ENCODE measurements at regions not wholly inside any gene's neighbourhood (a gene's known extent, or its start where the extent isn't known, plus 50 kb on each side); places are given as distances from the start of the nearest gene placed in this dataset.
A peak's percentile ranks its signal among the peaks of the same experiment; 100 is the strongest.

DNA sequence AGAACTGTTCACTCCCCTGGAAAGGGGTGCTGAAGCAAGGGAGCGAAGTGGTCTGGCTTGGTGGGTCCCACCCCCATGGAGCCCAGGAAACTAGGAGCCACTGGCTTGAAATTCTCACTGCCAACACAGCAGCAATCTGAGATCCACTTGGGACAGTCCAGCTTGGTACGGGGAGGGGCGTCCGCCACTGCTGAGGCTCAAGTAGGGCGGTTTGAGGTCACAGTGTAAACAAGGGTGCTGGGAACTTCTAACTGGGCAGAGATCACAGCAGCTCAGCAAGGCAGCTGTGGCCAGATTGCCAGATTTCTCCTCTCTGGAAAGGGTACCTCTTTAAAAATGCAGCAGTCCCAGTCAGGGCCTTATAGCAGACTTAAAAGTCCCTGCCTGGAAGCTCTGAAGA, 53.9 kb upstream of the GALNTL6 start:
- DNase-seq, result no peak

DNA sequence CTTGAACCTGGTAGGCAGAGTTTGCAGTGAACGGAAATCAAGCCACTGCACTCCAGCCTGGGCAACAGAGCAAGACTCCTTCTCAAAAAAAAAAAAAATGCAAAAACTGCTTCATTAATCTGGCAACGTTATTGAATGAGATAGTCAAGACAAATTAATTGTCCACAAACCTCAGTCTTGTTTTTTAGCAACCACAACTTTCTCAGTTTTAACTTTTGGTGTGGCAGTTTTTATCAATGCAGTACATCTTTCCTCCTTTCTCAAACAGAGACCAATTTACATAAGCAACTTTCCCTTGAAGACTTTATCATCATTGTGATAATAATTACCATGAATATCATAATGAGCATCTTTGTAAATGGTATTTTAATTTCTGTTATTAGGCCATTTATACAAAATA, 61.7 kb upstream of the GALNTL6 start:
- no peak for DNase-seq

DNA sequence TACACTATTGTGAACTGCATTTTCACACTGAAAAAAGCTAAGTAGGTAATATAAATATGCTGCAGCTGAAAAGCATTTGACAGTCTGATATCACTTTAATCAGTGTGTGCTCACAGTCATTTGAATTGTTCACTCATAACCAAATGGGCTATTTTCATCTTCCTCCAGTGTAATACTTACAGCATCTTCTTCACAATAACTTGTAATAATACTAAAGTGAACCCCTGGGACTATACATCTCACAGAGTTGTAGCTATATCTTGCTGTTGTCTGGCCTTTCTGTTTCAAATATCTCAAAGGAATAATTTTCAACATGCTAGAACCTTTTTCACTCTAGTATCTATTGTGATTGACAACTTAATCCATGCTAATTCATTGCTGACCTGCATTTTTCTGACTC, 66.8 kb upstream of the GALNTL6 start:
- DNase-seq, result no peak

DNA sequence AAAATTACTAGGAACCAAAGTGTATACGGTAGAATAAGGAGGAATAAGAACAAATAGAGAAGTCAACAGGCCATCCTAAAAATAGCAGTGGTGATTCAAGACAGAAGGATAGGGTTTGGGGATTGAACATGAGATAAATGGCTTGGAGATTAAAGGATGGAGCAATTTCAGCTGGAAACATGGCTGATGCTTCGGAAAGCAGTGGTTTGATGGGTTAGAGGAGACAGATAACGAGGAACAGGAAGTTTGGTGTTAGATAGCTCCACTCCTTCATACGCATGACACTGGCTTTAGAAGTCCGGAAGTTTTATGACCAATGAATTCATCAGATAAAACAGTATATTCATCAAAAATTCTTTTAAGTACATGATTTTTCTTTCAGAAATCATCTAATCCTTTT, 70.8 kb upstream of the GALNTL6 start:
- no peak for DNase-seq

DNA sequence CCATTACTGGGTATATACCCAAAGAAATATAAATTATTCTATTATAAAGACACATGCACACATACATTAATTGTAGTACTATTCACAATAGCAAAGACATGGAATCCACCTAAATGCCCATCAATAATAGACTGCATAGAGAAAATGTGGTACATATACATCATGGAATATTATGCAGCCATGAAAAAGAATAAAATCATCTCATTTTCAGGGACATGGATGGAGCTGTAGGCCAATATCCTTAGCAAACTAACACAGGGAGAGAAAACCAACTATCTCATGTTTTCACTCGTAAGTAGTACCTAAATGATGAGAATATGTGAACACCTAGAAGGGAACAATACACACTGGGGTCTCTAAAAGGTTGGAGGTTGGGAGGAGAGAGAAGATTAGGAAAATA, 86.0 kb upstream of the GALNTL6 start:
- no peak for DNase-seq

DNA sequence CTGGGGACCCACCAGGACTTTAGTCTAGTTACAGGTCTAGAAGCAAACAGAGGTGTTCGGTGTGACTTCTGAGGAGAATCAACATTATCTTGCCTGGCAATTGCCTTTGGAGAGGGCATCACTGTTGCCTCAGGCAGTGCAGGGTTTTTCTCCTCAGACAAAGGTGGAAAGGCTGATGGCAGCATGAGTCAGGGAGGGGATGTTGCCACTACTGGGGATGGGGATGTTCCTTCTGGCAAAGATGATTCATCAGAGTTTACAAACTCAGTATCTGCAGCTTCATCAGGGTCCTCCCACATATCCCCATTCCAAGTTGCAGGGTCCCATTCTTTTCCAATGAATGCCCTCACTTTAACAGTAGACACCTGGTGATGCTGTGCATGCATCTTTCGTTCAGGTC, 91.3 kb upstream of the GALNTL6 start:
- no peak for DNase-seq

DNA sequence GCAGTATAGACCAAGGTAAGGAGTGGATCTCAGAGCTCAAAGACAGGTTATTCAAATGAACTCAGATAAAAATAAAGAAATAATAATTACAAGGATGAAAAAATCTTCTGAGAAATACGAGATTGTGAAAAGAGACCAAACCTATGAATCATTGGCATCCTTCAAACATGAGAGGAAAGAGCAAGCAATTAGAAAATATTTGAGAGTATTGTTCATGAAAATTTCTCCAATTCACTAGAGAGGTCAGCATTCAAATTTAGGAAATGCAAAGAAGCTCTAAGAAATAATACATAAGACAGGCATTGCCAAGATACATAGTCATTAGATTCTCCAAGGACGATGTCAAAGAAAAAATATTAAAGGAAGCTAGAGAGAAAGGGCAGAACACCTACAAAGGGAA, 93.5 kb upstream of the GALNTL6 start:
- no peak for DNase-seq

DNA sequence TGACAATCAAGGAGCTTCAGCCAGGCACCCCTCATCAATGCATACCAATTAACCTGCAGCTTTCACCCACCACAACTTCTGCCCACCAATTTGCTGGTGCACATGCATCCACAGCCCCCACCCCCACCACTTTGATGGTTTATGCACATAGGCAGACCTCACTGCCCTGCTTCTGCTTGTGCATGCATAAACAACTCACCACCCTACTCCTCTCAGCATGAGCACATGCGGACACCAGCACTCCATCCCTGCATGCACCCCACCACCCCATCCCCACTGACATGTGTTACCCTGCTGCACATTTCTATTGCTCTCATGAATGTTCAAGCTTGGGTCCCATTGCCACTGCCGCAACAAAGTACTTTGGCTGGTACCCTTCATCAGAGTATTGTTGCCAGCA, 94.5 kb upstream of the GALNTL6 start:
- DNase-seq, result no peak

DNA sequence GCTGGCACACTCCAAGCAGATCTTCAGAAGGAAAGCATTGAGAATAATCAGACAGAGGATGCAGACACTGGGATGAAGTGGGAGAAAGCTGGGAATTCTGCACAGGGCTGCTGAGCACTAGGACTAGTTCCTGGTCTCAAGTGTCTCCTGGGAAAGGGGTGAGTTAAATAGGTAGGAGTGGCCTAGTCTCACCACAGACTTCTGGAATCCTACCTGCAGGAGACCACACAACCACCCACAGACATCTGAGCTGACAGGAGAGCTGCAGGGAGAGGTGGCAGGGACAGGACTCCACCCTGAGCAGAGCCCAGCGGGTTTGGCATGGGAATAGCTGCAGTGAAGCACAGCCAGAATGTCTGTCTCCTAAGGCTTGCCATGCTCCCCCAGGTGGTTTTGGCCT, 95.1 kb upstream of the GALNTL6 start:
- no peak for DNase-seq

DNA sequence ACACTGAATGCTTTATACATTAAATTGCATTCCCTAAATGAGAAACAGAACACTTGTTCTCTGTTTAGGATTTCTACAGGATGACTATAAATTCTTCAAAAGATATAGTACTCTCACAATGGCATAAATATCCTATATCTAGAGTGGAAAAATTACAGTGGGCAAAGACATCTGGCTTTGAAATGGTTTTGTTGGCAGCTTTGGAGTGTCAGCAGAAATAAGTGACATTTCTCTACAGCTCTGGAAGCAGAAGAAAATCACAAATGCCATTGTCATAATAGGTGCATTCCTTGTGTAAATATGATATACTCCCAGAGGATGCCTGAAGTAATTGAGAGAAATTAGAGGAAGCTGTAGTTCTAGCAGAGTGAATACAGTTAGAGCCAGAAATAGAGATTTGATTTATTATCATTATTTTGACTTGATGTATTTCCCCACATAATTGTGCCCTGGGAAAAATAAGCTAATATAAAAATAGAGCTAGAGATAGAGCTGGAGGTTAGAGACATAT, 95.9 kb upstream of the GALNTL6 start:
- DNase-seq, result no peak

DNA sequence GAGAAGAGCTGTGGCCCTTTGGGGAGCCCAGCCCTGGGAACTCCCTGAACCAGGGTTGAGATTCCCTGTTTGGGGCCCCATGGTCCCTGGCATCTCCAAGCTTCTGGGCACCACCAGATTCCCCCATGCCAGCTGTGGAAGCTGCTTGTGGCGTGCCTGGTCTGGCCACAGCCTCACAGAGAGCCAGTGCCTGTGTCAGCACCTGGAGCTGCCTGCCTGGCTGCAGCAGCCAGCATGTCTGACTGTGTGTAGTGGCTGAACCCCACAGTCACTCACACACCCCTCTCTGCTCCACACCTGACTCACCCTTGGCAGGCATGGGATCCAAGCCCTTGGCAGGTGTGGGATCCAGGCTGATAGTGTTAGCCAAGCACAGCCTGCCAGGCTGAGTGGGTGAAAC, 97.2 kb upstream of the GALNTL6 start:
- no peak for DNase-seq

DNA sequence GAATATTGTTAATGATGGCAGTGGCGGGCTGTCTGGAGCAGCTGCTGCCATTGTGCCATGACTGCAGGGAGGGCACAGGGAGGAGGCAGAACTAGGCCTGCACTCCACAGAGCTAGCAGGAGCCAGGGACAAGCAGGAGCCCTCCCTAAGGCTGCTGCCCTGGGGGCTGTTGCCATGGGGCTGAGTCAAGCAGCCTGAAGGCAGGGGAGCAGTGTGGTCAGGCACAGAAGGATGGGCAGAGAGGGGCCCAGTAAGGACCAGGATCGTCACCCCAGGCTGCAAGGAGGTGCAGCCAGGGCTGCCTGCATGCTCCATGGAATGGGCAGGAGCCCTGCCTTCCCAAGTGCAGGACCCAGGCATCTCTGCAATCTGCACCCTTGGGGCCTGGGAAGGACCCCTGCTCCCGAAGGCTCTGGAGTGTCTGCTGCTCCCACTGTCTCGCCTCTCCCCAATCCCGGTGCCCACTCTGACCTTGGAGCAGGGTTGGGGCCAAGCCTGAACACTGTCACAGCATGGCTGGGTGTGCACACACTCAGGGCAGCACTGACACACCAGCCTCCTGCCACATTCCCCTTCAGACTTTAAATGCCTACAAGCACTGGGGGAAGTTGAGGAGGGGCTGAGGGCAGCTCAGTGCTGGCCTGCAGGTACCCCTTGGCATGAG, 98.3 kb upstream of the GALNTL6 start:
- no peak for DNase-seq

DNA sequence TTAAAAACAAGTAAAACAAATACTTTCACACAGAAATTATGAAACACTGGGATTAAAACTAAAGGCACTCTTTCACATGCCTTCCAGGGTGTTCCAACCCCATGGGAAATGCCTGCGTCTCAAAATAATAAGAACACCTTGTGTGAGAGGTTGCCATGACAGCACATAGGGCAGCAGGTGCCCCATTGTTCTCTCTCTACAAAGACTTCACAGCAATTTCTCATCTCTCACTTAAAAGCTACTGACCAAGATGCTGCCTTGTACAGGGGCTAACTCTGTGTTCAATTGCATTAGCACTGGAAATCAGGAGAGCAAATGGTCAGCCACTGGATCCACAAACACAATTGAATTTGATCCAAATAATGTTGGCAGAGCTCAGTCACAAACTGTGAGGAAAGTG, 102.5 kb upstream of the GALNTL6 start:
- no peak for DNase-seq

DNA sequence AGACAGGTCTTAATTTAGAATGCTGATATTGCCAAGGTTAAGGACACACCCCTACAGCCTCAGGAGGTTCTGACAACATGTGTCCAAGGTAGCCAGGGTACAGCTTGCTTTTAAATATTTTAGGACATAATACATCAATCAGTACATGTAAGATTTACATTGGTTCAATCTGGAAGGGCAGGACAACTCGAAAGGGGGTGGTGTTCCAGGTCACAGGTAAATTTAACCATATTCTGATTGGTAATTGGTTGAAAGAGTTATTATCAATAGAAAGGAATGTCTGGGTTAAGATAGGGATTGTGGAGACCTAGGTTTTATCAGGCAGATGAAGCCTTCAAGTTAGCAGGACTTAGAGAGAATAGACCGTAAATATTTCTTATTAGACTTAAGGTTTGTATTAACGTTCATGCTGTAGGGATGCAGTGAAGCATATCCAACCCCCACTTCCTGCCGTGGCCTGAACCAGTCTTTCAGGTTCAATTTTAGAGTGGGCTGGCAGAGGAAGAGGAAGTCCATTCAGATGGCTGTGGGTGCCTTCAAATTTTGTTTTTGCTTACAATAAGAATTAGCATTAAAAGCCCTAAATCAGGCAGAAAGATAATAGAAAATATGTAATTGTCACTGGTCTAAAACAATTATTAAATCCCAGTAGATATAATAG, 136.5 kb upstream of the GALNTL6 start:
- DNase-seq, result no peak

DNA sequence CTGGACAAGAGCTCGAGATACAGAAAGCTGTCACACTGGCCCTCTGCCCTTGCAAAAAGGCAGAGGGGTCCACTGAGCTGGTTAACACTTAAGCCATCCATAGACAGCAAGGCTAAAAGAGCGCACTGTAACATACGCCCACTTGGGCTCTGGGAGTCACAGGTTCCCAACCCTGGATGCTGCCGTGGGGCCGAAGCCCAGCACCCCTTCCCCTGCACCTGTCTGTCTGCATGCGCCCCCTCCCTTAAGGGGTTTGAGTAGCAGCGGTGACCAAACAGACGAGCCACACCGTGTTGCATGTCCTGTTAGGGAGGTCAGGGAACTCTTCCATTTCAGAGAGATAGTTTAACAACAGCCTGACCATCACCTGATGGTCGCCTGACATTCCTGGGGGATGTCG, 138.4 kb upstream of the GALNTL6 start:
- no peak for DNase-seq

DNA sequence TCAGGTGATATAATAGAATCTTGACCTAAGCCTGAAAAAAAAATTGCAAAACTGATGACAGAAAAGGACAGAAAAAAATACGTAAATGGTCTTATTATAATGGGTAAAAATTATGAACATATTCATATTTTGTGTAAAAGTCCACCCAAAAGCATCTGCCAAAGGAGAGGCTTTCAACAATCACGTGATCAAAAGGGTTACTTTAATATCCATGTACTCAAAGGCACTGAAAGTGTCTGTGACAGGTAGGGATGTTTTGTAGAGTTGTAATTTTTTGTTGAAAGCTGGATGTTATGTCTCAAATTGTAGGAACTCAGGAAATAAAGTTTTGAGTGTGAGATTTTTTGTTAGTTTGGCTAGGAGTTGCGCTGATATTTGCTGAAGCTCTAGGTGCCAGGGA, 144.8 kb upstream of the GALNTL6 start:
- no peak for DNase-seq

DNA sequence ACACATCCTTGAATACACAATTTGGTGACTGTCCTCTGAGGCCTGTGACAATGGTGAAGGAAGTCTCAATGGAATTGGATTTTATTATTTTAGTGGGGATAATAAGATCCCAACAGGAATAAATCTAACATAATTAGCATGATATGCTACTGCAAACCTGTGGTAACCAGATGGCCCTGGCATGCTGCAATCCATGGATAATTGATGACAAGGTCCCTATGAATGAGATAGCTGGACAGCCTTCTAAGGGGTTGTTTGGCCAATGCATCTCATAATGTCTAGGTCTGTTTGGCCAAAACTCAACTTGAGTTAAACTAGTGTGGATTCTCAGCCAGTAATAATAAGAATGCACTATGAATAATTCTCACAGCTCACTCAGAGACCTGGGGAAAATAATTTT, 145.3 kb upstream of the GALNTL6 start:
- DNase-seq, result no peak

DNA sequence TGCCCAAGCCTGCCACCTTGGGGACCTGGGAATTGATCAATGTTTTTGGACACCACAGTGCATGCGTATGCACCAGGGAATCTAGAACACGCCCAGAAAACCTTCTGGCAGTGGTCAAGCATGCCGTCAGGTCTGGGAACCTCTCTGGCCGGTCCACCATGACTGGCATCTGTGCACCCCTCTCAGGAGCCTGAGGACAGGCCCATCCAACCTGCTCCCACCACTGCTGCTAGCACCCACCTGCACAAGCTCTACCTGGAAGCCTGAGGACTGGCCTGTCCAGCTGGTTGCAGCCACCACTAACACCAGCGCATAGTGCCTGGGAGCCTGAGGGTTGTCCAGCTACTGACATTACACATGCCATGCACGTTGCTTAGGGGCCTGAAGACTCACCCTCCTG, 162.1 kb upstream of the GALNTL6 start:
- no peak for DNase-seq

DNA sequence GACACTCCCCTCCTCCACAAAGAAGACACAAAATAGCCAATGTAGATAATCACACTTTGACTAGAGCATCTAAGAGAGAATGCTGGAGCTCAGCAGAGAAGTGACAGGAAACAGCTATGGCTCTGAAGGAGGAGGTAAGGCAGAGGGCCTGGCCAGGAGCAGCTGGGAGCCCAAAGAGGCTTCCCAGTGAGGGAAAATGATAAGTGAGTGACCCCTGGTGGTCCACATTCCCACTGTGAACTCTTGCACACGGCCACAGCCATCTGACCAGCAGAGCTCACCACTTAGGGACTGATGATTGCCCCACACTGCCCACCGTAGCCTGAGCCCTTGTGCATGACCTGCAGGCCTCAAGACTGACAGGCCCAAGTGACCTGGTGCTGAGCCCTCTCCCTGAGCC, 162.7 kb upstream of the GALNTL6 start:
- no peak for DNase-seq

DNA sequence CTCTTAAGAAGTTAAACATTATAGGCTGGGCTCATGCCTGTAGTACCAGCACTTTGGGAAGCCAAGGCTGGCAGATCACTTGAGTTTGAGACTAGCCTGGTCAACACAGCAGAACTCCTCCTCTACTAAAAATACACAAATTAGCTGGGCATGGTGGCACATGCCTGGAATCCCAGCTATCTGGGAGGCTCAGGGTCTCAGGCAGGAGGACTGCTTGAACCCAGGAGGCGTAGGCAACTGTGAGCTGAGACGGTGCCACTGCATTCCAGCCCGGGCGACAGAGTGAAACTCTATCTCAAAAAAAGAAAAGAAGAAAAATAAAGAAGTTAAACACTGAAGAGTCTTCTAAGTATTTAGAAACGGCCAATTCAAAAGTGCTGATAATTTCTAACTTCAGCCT, 164.3 kb upstream of the GALNTL6 start:
- no peak for DNase-seq

DNA sequence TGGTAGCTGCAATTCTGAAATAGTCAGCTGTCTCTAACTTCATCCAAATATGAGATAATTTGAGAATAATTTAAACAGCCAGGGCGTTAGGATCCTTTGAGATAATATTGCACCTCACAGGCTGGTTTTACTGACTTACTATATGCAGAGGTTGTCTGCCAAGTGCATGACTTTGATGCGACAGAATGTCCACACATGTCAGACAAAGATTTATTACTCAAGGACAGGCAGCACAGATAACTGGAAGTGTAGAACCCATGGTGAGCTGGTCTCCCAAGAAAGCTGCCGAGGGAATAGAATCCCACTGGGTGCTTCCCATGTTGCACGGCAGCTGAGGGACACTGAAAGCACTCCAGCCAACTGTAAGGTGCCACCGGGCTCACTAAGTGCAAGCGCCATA, 166.2 kb upstream of the GALNTL6 start:
- DNase-seq, result no peak

DNA sequence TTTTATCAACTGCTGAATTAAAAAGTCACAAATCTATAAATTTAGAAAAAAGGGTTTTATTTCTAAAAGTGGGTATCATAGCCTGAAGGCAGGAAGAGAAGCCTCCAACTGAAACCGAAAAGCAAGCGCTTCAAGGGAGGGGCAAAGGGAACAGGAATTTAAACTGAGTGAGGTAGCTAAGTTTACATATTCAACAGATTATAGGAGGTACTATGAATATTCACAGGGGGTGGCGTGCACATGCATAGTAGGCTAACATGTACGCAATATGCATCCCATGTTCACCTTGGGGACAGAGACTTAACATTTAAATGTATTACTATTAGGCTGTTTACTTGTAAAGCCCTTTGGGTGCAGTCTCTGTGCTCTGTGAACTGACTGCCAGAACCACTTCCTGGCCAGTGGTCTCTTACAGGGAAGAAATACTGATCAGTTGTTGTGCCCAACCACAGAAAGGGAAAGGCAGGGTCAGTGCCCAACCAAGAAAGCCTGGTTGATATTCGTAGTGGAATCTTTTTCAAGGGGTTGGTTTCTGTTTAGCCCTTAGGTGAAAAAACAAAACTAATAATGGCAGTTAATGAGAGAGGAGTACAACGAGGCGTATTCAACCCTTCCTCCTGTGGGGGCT, 168.7 kb upstream of the GALNTL6 start:
- no peak for DNase-seq

DNA sequence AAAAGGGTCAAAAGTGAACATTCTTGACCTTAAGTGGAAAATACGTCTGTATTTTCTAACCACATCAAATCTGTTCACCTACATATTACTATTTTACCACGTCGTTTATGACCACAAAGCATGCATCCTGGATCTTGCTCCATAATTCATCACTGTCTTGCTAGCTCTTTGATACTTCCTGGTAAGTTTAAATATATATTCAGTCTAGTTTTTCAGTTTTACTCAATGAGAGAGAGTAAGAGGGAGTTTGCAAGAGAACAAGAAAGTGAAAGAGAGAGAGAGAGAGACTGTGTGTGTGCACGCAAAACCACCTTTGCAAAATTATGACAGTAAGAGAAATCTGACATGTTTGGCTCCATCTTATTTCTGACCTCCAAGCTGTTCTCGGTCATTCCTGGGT, 173.7 kb upstream of the GALNTL6 start:
- no peak for DNase-seq

DNA sequence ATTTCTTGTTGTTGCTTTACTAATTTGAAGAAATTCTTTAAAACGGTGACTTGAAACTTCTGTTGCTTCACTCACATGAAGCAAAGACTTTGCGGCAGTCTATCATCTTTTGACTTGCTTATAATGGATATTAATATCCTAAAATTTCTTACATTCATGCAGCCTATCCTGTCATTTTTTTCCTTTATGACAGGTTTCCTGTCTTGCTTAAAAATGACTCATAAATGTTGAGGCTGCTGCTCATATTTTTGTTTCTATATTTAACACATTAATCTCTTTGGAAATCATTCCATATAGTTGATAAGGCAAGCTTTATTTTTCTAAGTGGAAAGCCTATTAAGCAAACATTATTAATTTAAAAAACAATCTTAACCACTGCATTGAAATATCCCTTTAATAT, 176.6 kb upstream of the GALNTL6 start:
- peak; percentile 13 for DNase-seq

DNA sequence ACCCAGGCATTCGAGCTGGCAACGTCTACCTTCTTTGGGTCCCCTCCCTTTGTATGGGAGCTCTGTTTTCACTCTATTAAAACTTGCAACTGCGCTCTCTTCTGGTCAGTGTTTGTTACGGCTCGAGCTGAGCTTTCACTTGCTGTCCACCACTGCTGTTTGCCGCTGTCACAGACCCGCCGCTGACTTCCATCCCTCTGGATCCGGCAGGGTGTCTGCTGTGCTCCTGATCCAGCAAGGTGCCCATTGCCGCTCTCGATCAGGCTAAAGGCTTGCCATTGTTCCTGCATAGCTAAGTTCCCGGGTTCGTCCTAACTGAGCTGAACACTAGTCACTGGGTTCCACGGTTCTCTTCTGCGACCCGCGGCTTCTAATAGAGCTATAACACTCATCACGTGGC, 183.5 kb upstream of the GALNTL6 start:
- no peak for DNase-seq
